Fibroblast of pulmonary artery (primary cell): ENCODE measurements at regions not wholly inside any gene's neighbourhood (a gene's known extent, or its start where the extent isn't known, plus 50 kb on each side); places are given as distances from the start of the nearest gene placed in this dataset.
"Not testable (repeated sequence)": the region's sequence is repeated elsewhere in the genome, so short reads cannot be mapped to it uniquely, and the experiment has no call there.

Experiments
- DNase-seq: peaks from one replicate; pipeline ENCODE4 v3.0.0-alpha.2; 2010; ENCODE audit warnings: low read depth
- H3K4me3 ChIP-seq: replicated peaks from 2 replicates; pipeline ENCODE4 v1.5.1; 2011; ENCODE audit warnings: low read depth, mild to moderate bottlenecking, control low read depth, low read length, moderate library complexity
- CTCF ChIP-seq: IDR thresholded peaks from 2 replicates; pipeline ENCODE4 v1.5.1; 2011; ENCODE audit warnings: mild to moderate bottlenecking, control low read depth, low read length, inconsistent platforms; ENCODE audit errors: missing control alignments

- no peak for TF ChIP-seq CTCF
- no peak overlapping the region for H3K4me3 ChIP-seq
- peak; percentile 59 for DNase-seq
Observed at GRCh38 chr3:27610800-27611525, 111.2 kb downstream of the EOMES start.

GRCh38 chr3:27607370-27607769 lies 114.8 kb downstream of the EOMES start:
- no peak for TF ChIP-seq CTCF
- DNase-seq: peak; percentile 34
- H3K4me3 ChIP-seq: no peak overlapping the region

- H3K4me3 ChIP-seq: no peak overlapping the region
- no peak for TF ChIP-seq CTCF
- DNase-seq: peak; percentile 39
Observed at GRCh38 chr3:27606537-27606936, 115.6 kb downstream of the EOMES start.

- not testable (repeated sequence) for DNase-seq, H3K4me3 ChIP-seq
Observed at GRCh38 chr3:27601311-27601710, 117.1 kb upstream of the SLC4A7 start.

- H3K4me3 ChIP-seq, DNase-seq: not testable (repeated sequence)
Observed at GRCh38 chr3:27599741-27600140, 115.6 kb upstream of the SLC4A7 start.

GRCh38 chr3:27596921-27597320 lies 112.7 kb upstream of the SLC4A7 start:
- no peak for DNase-seq
- TF ChIP-seq CTCF: no peak
- H3K4me3 ChIP-seq: no peak overlapping the region

- DNase-seq: peak; percentile 57
- no peak for TF ChIP-seq CTCF
- no peak overlapping the region for H3K4me3 ChIP-seq
Observed at GRCh38 chr3:27596334-27596841, 112.2 kb upstream of the SLC4A7 start.

- no peak overlapping the region for H3K4me3 ChIP-seq
- no peak for DNase-seq
- no peak for TF ChIP-seq CTCF
Observed at GRCh38 chr3:27594096-27594690, 110.0 kb upstream of the SLC4A7 start.
